Keratinocyte (primary cell): ENCODE measurements at regions not wholly inside any gene's neighbourhood (a gene's known extent, or its start where the extent isn't known, plus 50 kb on each side); places are given as distances from the start of the nearest gene placed in this dataset.

Experiments
- DNase-seq: peaks from one replicate; pipeline ENCODE4 v3.0.0-alpha.2; 2011; ENCODE audit warnings: low read depth, missing footprints, low spot score
- FAIRE-seq: peaks from 2 replicates; lab custom pipeline; 2011; peaks lifted over from hg19 to GRCh38; lab: Jason Lieb, UNC
- H2AFZ ChIP-seq: 2 replicates; pipeline ENCODE4 v1.6.0; 2012; ENCODE audit warnings: low read length, control low read depth, inconsistent platforms; ENCODE audit not compliant: control insufficient read depth
- H3K27ac ChIP-seq: 2 replicates; pipeline ENCODE4 v1.5.1; 2011; ENCODE audit warnings: low read length; ENCODE audit not compliant: control insufficient read depth, insufficient read depth
- H3K27me3 ChIP-seq: 3 replicates; pipeline ENCODE4 v1.6.0; 2011; ENCODE audit warnings: low read length; ENCODE audit not compliant: control insufficient read depth, insufficient read depth; ENCODE audit errors: extremely low read depth
- H3K36me3 ChIP-seq, 2 experiments: 2 replicates in 1 of 2; 3 replicates in 1 of 2; pipeline ENCODE4 v1.5.1; 2011; ENCODE audit warnings: low read length in 2 of 2, mild to moderate bottlenecking in 1 of 2; ENCODE audit not compliant: control insufficient read depth in 2 of 2, insufficient read depth in 2 of 2; ENCODE audit errors: extremely low read depth in 1 of 2
- H3K4me1 ChIP-seq: 3 replicates; pipeline ENCODE4 v1.5.1; 2011; ENCODE audit warnings: low read length; ENCODE audit not compliant: control insufficient read depth, insufficient read depth; ENCODE audit errors: extremely low read depth
- H3K4me2 ChIP-seq: 3 replicates; pipeline ENCODE4 v1.6.0; 2011; ENCODE audit warnings: low read depth, low read length; ENCODE audit not compliant: control insufficient read depth, insufficient read depth; ENCODE audit errors: extremely low read depth
- H3K4me3 ChIP-seq, 3 experiments: fragments of 200-600 bp in 1 of 3; sonication (generic) in 1 of 3; 2 replicates in 2 of 3; 3 replicates in 1 of 3; pipeline ENCODE4 v1.5.1; 2011 to 2016; ENCODE audit warnings: low read length in 3 of 3, mild to moderate bottlenecking in 3 of 3, control low read depth in 2 of 3, inconsistent platforms in 1 of 3, low read depth in 1 of 3, mixed read lengths in 1 of 3, mixed run types in 1 of 3, moderate library complexity in 1 of 3; ENCODE audit not compliant: control insufficient read depth in 2 of 3, insufficient read depth in 2 of 3; ENCODE audit errors: extremely low read depth in 1 of 3
- H3K79me2 ChIP-seq: 2 replicates; pipeline ENCODE4 v1.6.0; 2012; ENCODE audit warnings: low read length; ENCODE audit not compliant: control insufficient read depth, insufficient read depth
- H3K9ac ChIP-seq: 3 replicates; pipeline ENCODE4 v1.6.0; 2011; ENCODE audit warnings: low read length; ENCODE audit not compliant: control insufficient read depth, insufficient read depth; ENCODE audit errors: extremely low read depth
- H3K9me1 ChIP-seq: 3 replicates; pipeline ENCODE4 v1.6.0; 2011; ENCODE audit warnings: low read length; ENCODE audit not compliant: control insufficient read depth, insufficient read depth; ENCODE audit errors: extremely low read depth
- H3K9me3 ChIP-seq: 2 replicates; pipeline ENCODE4 v1.5.1; 2012; ENCODE audit warnings: low read depth, low read length; ENCODE audit not compliant: control insufficient read depth
- H4K20me1 ChIP-seq: 3 replicates; pipeline ENCODE4 v1.6.0; 2011; ENCODE audit warnings: low read length; ENCODE audit not compliant: control insufficient read depth, insufficient read depth; ENCODE audit errors: extremely low read depth
- EZH2 ChIP-seq: IDR thresholded peaks from one replicate; pipeline ENCODE4 v1.6.1; 2012; ENCODE audit warnings: inconsistent platforms, mild to moderate bottlenecking, low read length, moderate library complexity
- dilution Hi-C: fragments of 300-500 bp; cut with MboI; formaldehyde crosslinking; loops from one replicate; pipeline ENCODE4 v1.7.0; 2020; ENCODE audit warnings: low sequenced_read_pairs; ENCODE audit not compliant: extremely low pct_ligation_motif_present
- TF ChIP-seq, protein P1 (sequence below), 3 experiments: IDR thresholded peaks in 1 of 3; conservative IDR thresholded peaks in 1 of 3; optimal IDR thresholded peaks in 1 of 3; 2 replicates in 2 of 3; 3 replicates in 1 of 3; pipeline versions ENCODE3 to v1.5.1; 2011; ENCODE audit warnings: low read length in 3 of 3, mild to moderate bottlenecking in 3 of 3, moderate library complexity in 2 of 3, control low read depth in 1 of 3, inconsistent platforms in 1 of 3; ENCODE audit not compliant: insufficient read depth in 2 of 3; ENCODE audit errors: extremely low read depth in 1 of 3

DNA sequence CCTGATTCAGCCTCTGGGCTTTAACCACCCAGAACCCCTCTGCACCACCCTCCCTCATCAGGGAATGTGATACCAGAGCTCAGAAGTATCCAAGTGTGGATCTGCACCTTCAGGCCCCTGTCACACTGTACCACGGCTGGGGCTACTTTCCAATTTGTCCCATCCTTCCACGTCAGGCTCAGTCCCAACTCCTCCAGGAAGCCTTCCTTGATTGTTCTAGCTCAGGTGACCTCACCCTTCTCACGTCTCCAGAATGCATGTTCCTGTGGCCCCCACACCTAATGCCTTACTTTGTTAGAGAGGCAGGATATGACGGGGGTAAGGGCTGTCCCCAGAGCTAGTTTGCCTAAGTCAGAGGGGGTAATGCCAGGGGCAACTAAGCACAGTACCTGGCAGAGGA, 134.3 kb downstream of the TFCP2L1 start:
- H4K20me1 ChIP-seq, result no peaks in the 10 kb centered on the region
- DNase-seq (no peak), FAIRE-seq (no peak)
- no peak overlapping the region for H3K4me3 ChIP-seq
- H3K27me3 ChIP-seq, result no peaks in the 10 kb centered on the region
- H3K27ac ChIP-seq, result no peak overlapping the region
- H3K36me3 ChIP-seq, result no peaks in the 10 kb centered on the region
- H3K9me1 ChIP-seq, result no peaks in the 10 kb centered on the region
- H2AFZ ChIP-seq, result no peak overlapping the region
- H3K4me2 ChIP-seq, result no peak overlapping the region
- H3K9ac ChIP-seq, result no peak overlapping the region
- peaks cover 14% of the 10 kb centered on the region for H3K4me1 ChIP-seq
- dilution Hi-C loops, result no loop called here
- TF ChIP-seq EZH2, result no peak
- TF ChIP-seq, protein P1, sequence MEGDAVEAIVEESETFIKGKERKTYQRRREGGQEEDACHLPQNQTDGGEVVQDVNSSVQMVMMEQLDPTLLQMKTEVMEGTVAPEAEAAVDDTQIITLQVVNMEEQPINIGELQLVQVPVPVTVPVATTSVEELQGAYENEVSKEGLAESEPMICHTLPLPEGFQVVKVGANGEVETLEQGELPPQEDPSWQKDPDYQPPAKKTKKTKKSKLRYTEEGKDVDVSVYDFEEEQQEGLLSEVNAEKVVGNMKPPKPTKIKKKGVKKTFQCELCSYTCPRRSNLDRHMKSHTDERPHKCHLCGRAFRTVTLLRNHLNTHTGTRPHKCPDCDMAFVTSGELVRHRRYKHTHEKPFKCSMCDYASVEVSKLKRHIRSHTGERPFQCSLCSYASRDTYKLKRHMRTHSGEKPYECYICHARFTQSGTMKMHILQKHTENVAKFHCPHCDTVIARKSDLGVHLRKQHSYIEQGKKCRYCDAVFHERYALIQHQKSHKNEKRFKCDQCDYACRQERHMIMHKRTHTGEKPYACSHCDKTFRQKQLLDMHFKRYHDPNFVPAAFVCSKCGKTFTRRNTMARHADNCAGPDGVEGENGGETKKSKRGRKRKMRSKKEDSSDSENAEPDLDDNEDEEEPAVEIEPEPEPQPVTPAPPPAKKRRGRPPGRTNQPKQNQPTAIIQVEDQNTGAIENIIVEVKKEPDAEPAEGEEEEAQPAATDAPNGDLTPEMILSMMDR (optimal IDR thresholded peaks at IDR 0.05 in 1 of 3, IDR thresholded peaks at IDR 0.05 in 1 of 3, conservative IDR thresholded peaks at IDR 0.05 in 1 of 3; ENCODE audit: extremely low read depth in 1 of 3, insufficient read depth in 2 of 3, low read length in 3 of 3), result no peak
- no peaks in the 10 kb centered on the region for H3K9me3 ChIP-seq
- no peaks in the 10 kb centered on the region for H3K79me2 ChIP-seq

DNA sequence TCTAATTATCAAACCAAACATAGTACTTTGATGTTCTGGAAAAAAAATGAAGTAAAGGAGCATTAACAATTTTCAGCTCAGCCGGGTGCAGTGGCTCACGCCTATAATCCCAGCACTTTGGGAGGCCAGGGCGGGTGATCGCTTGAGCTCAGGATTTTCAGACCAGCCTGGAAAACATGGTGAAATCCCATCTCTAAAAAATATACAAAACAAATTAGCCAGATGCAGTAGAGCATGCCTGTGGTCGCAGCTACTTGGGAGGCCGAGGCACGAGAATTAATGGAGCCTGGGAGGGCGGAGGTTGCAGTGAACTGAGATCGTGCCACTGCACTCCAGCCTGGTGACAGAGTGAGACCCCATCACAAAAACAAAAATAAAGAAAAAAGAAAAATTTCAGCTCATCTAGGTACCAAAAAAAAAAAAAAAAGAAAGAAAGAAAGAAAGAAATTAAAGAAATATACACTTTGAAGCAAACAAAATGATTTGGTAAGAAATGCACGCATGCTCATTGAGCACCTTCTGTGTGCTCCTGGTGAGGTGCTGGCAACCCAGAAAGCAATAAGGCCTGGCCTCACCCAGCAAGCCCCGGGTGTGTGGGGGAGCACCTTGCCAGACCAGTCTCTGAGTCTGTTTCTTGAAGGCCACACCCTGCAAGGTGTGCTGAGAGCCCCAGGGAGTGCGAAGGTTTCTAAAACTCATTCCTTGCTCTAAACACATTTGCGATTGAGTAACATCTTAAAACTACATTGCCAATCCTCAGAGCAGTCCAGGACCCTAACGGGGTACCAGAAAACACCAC, 133.5 kb downstream of the TFCP2L1 start:
- peak overlapping the region; percentile 57 for H2AFZ ChIP-seq
- no peaks in the 10 kb centered on the region for H3K27me3 ChIP-seq
- no peaks in the 10 kb centered on the region for H3K79me2 ChIP-seq
- no peak overlapping the region for H3K4me3 ChIP-seq
- no peaks in the 10 kb centered on the region for H3K9me1 ChIP-seq
- H3K9me3 ChIP-seq, result peaks cover under 1% of the 10 kb centered on the region
- H3K9ac ChIP-seq, result peak overlapping the region; percentile 35
- DNase-seq (no peak), FAIRE-seq (peak; percentile 91)
- peaks cover 14% of the 10 kb centered on the region for H3K4me1 ChIP-seq
- H3K4me2 ChIP-seq, result peak overlapping the region; percentile 19
- TF ChIP-seq, protein P1 (optimal IDR thresholded peaks at IDR 0.05 in 1 of 3, IDR thresholded peaks at IDR 0.05 in 1 of 3, conservative IDR thresholded peaks at IDR 0.05 in 1 of 3; ENCODE audit: extremely low read depth in 1 of 3, insufficient read depth in 2 of 3, low read length in 3 of 3), result no peak
- TF ChIP-seq EZH2, result no peak
- dilution Hi-C loops, result no loop called here
- peak overlapping the region; percentile 29 for H3K27ac ChIP-seq
- H3K36me3 ChIP-seq, result no peaks in the 10 kb centered on the region
- H4K20me1 ChIP-seq, result no peaks in the 10 kb centered on the region
